ENCODE measurements at regions not wholly inside any gene's neighbourhood (a gene's known extent, or its start where the extent isn't known, plus 50 kb on each side); places are given as distances from the start of the nearest gene placed in this dataset.

GRCh38 chr14:49980027-49980426 lies 87.1 kb downstream of the ARF6 start:
- H3K36me3 Mint-ChIP-seq: no peaks in the 10 kb centered on the region
- no peak for ATAC-seq
- DNase-seq (ENCODE audit: low spot score): no peak
- H3K27me3 Mint-ChIP-seq (ENCODE audit: low read depth): no peaks in the 10 kb centered on the region; the same call in 1 of the 2 replicates
- H3K27ac Mint-ChIP-seq: no peak overlapping the region
- POLR2A ChIA-PET: no interaction called here
- no peak overlapping the region for H3K4me3 Mint-ChIP-seq
- CTCF ChIA-PET: no interaction called here
- TF ChIP-seq MLX (CRISPR knock-in tag; IDR thresholded peaks at IDR 0.05) (no peak), CREB1 (CRISPR knock-in tag; IDR thresholded peaks at IDR 0.05) (no peak), MXD4 (CRISPR knock-in tag; IDR thresholded peaks at IDR 0.05; ENCODE audit: borderline replicate concordance) (no peak), ZSCAN18 (CRISPR knock-in tag; IDR thresholded peaks at IDR 0.05) (no peak), TEAD4 (CRISPR knock-in tag; IDR thresholded peaks at IDR 0.05) (no peak), SMAD3 (CRISPR knock-in tag; IDR thresholded peaks at IDR 0.05; ENCODE audit: borderline replicate concordance) (no peak), E2F1 (CRISPR knock-in tag; IDR thresholded peaks at IDR 0.05) (no peak), KAT7 (CRISPR knock-in tag; IDR thresholded peaks at IDR 0.05; ENCODE audit: borderline replicate concordance) (no peak), RELA (CRISPR knock-in tag; IDR thresholded peaks at IDR 0.05; ENCODE audit: borderline replicate concordance) (no peak), ERG (CRISPR knock-in tag; IDR thresholded peaks at IDR 0.05) (no peak), ESRRA (CRISPR knock-in tag; IDR thresholded peaks at IDR 0.05; ENCODE audit: borderline replicate concordance) (no peak), PRRX2 (CRISPR knock-in tag; IDR thresholded peaks at IDR 0.05) (no peak), PREB (CRISPR knock-in tag; IDR thresholded peaks at IDR 0.05; ENCODE audit: borderline replicate concordance) (no peak), GABPB1 (CRISPR knock-in tag; IDR thresholded peaks at IDR 0.05) (no peak), FOXP1 (CRISPR knock-in tag; IDR thresholded peaks at IDR 0.05; ENCODE audit: borderline replicate concordance) (no peak)
- no peaks in the 10 kb centered on the region for H3K9me3 Mint-ChIP-seq
- H3K4me1 Mint-ChIP-seq: no peaks in the 10 kb centered on the region

GRCh38 chr14:49982082-49982481 lies 89.2 kb downstream of the ARF6 start:
- Mint-ChIP-seq H3K4me3 (no peak overlapping the region), H3K4me1 (peaks cover 3% of the 10 kb centered on the region), H3K9me3 (no peaks in the 10 kb centered on the region), H3K36me3 (no peaks in the 10 kb centered on the region), H3K27me3 (ENCODE audit: low read depth) (no peaks in the 10 kb centered on the region; the same call in 1 of the 2 replicates), H3K27ac (no peak overlapping the region)
- CTCF ChIA-PET: no interaction called here
- POLR2A ChIA-PET: no interaction called here
- no peak for DNase-seq (ENCODE audit: low spot score)
- no peak for ATAC-seq
- TF ChIP-seq MXD4 (CRISPR knock-in tag; IDR thresholded peaks at IDR 0.05; ENCODE audit: borderline replicate concordance): no peak
- no peak for TF ChIP-seq ESRRA (CRISPR knock-in tag; IDR thresholded peaks at IDR 0.05; ENCODE audit: borderline replicate concordance)
- TF ChIP-seq FOXP4 (CRISPR knock-in tag; IDR thresholded peaks at IDR 0.05): no peak
- no peak for TF ChIP-seq ZNF425 (CRISPR knock-in tag; conservative IDR thresholded peaks at IDR 0.05)
- TF ChIP-seq E2F1 (CRISPR knock-in tag; IDR thresholded peaks at IDR 0.05): no peak
- TF ChIP-seq ZNF532 (CRISPR knock-in tag; IDR thresholded peaks at IDR 0.05; ENCODE audit: borderline replicate concordance): no peak
